ENCODE measurements at regions not wholly inside any gene's neighbourhood (a gene's known extent, or its start where the extent isn't known, plus 50 kb on each side); places are given as distances from the start of the nearest gene placed in this dataset.

- no peak for TF ChIP-seq POLR2A (IDR thresholded peaks at IDR 0.05)
- TF ChIP-seq CTCF (IDR thresholded peaks at IDR 0.05), result no peak
- Histone ChIP-seq H3K4me3 (no peak overlapping the region), H3K27me3 (no peaks in the 10 kb centered on the region), H3K36me3 (replicated peaks in 1 of 2) (no peaks in the 10 kb centered on the region), H3K9me3 (replicated peaks in 1 of 3) (no peaks in the 10 kb centered on the region), H3K27ac (no peak overlapping the region), H3K4me1 (replicated peaks in 1 of 2) (peaks cover 5 to 7% of the 10 kb centered on the region in 2 donors)
- peak in 3 of 7 donors; percentile 8 to 25 (median 10) for DNase-seq
- 79 to 93% (median 87%) methylated on average over 4 of the region's 4 CpGs for WGBS, 4 donors
- intact Hi-C loops (cut with DNase I), result no loop called here
Observed at GRCh38 chr10:120984221-120984620, 133.1 kb downstream of the WDR11 start.

GRCh38 chr10:120987359-120987758 lies 136.2 kb downstream of the WDR11 start:
- 67 to 80% (median 72%) methylated on average over 2 of the region's 2 CpGs for WGBS, 4 donors
- H3K4me1 ChIP-seq (replicated peaks in 1 of 2), result no peaks in the 10 kb centered on the region
- H3K27me3 ChIP-seq, result no peaks in the 10 kb centered on the region
- no peak for TF ChIP-seq POLR2A (IDR thresholded peaks at IDR 0.05)
- TF ChIP-seq CTCF (IDR thresholded peaks at IDR 0.05), result no peak
- H3K27ac ChIP-seq, result no peak overlapping the region
- no peak overlapping the region for H3K4me3 ChIP-seq
- H3K9me3 ChIP-seq (replicated peaks in 1 of 3), result no peaks in the 10 kb centered on the region
- intact Hi-C loops (cut with DNase I), result no loop called here
- DNase-seq, result peak in 2 of 7 donors; percentile 8 to 15
- H3K36me3 ChIP-seq (replicated peaks in 1 of 2), result no peaks in the 10 kb centered on the region

GRCh38 chr10:120988751-120989150 lies 137.6 kb downstream of the WDR11 start:
- WGBS, 4 donors, result 81 to 91% (median 87%) methylated on average over 3 of the region's 3 CpGs
- TF ChIP-seq POLR2A (IDR thresholded peaks at IDR 0.05) (no peak), CTCF (IDR thresholded peaks at IDR 0.05) (no peak)
- peak in 2 of 7 donors; percentile 5 to 15 for DNase-seq
- no peak overlapping the region for H3K4me3 ChIP-seq
- intact Hi-C loops (cut with DNase I), result no loop called here
- no peaks in the 10 kb centered on the region for H3K27me3 ChIP-seq
- no peaks in the 10 kb centered on the region for H3K9me3 ChIP-seq (replicated peaks in 1 of 3)
- H3K27ac ChIP-seq, result no peak overlapping the region
- H3K36me3 ChIP-seq (replicated peaks in 1 of 2), result no peaks in the 10 kb centered on the region
- no peaks in the 10 kb centered on the region for H3K4me1 ChIP-seq (replicated peaks in 1 of 2)

- no peaks in the 10 kb centered on the region for H3K9me3 ChIP-seq (replicated peaks in 1 of 3)
- intact Hi-C loops (cut with DNase I), result no loop called here
- no peaks in the 10 kb centered on the region for H3K27me3 ChIP-seq
- DNase-seq, result no peak
- no peak overlapping the region for H3K27ac ChIP-seq
- no peaks in the 10 kb centered on the region for H3K4me1 ChIP-seq (replicated peaks in 1 of 2)
- H3K4me3 ChIP-seq, result no peak overlapping the region
- no peaks in the 10 kb centered on the region for H3K36me3 ChIP-seq (replicated peaks in 1 of 2)
- WGBS, 4 donors, result 81 to 88% (median 84%) methylated on average over 2 of the region's 2 CpGs
- TF ChIP-seq POLR2A (IDR thresholded peaks at IDR 0.05) (no peak), CTCF (IDR thresholded peaks at IDR 0.05) (no peak)
Observed at GRCh38 chr10:120989279-120989678, 138.1 kb downstream of the WDR11 start.
